Gastrocnemius medialis (tissue), 4 donors: ENCODE measurements at regions not wholly inside any gene's neighbourhood (a gene's known extent, or its start where the extent isn't known, plus 50 kb on each side); places are given as distances from the start of the nearest gene placed in this dataset.

Experiments
- ATAC-seq, 2 donors: fragments of 150-250 bp; one replicate each; pipeline ENCODE4 v1.9.1; 2016
- DNase-seq, 2 donors: peaks; one replicate each; pipeline ENCODE4 v3.0.0-alpha.2; 2019
- H3K27ac ChIP-seq, 4 donors: fragments of 200-600 bp; sonication (generic); 1 replicate in 1 of 4; 2 replicates in 3 of 4; pipeline ENCODE4 v1.5.1; 2016 to 2018; ENCODE audit warnings: mild to moderate bottlenecking in 2 of 4, moderate library complexity in 1 of 4
- H3K27me3 ChIP-seq, 3 donors: fragments of 200-600 bp; sonication (generic) in 2 of 3; 1 replicate in 1 of 3; 2 replicates in 2 of 3; pipeline versions ENCODE4 v1.5.1 to v1.6.0; 2016 to 2019; ENCODE audit warnings: mild to moderate bottlenecking in 1 of 3, moderate library complexity in 1 of 3
- H3K36me3 ChIP-seq, 2 donors: fragments of 200-600 bp; sonication (generic) in 1 of 2; one replicate each; pipeline ENCODE4 v1.5.1; 2017 to 2018
- H3K4me1 ChIP-seq, 2 donors: fragments of 200-600 bp; sonication (generic) in 1 of 2; one replicate each; pipeline ENCODE4 v1.5.1; 2016 to 2017; ENCODE audit warnings: mild to moderate bottlenecking in 2 of 2
- H3K4me3 ChIP-seq, 4 donors: fragments of 200-600 bp; sonication (generic) in 3 of 4; 1 replicate in 1 of 4; 2 replicates in 3 of 4; pipeline ENCODE4 v1.5.1; 2016 to 2019; ENCODE audit warnings: mild to moderate bottlenecking in 2 of 4
- H3K9me3 ChIP-seq, 3 donors: fragments of 200-600 bp; sonication (generic) in 2 of 3; 1 replicate in 1 of 3; 2 replicates in 2 of 3; pipeline ENCODE4 v1.5.1; 2016 to 2019
- CTCF ChIP-seq, 5 experiments: fragments of 450-650 bp in 3 of 5; fragments of 200-600 bp in 2 of 5; sonication (generic) in 2 of 5; IDR thresholded peaks in 4 of 5; conservative IDR thresholded peaks in 1 of 5; 1 replicate in 4 of 5; 2 replicates in 1 of 5; pipeline ENCODE4 v1.5.1; 2016 to 2019; ENCODE audit warnings: antibody characterized with exemption in 5 of 5, mild to moderate bottlenecking in 3 of 5, moderate library complexity in 3 of 5
- POLR2A ChIP-seq, 2 donors: fragments of 450-650 bp; IDR thresholded peaks; one replicate each; pipeline ENCODE4 v1.6.1; 2017; ENCODE audit warnings: antibody characterized with exemption in 2 of 2, mild to moderate bottlenecking in 2 of 2, moderate library complexity in 2 of 2
- in situ Hi-C, 4 donors: fragments of 200-750 bp; cut with MboI; loops; one replicate each; pipeline versions ENCODE4 v1.15.0 to v1.8.0; 2017; ENCODE audit warnings: low sequenced_read_pairs in 4 of 4
- intact Hi-C: fragments of 100-400 bp; cut with DNase I; formaldehyde crosslinking; loops from one replicate; pipeline ENCODE4 v1.15.1; 2023; ENCODE audit warnings: low total_unique reads

- no peaks in the 10 kb centered on the region for H3K4me1 ChIP-seq
- TF ChIP-seq POLR2A (IDR thresholded peaks at IDR 0.05) (no peak), CTCF (IDR thresholded peaks at IDR 0.05 in 4 of 5, conservative IDR thresholded peaks at IDR 0.05 in 1 of 5) (no peak)
- H3K27ac ChIP-seq, result no peak overlapping the region
- intact Hi-C loops (no loop called here), in situ Hi-C loops (no loop called here)
- H3K27me3 ChIP-seq, result no peaks in the 10 kb centered on the region
- ATAC-seq (no peak), DNase-seq (no peak)
- H3K36me3 ChIP-seq, result no peaks in the 10 kb centered on the region
- H3K9me3 ChIP-seq, result no peaks in the 10 kb centered on the region
- no peak overlapping the region for H3K4me3 ChIP-seq
Observed at GRCh38 chr13:100922599-100922998, 248.0 kb upstream of the TMTC4 start.

GRCh38 chr13:100921139-100921538 lies 246.5 kb upstream of the TMTC4 start:
- TF ChIP-seq CTCF (IDR thresholded peaks at IDR 0.05 in 4 of 5, conservative IDR thresholded peaks at IDR 0.05 in 1 of 5), result no peak
- TF ChIP-seq POLR2A (IDR thresholded peaks at IDR 0.05), result no peak
- Histone ChIP-seq H3K27me3 (no peaks in the 10 kb centered on the region), H3K9me3 (no peaks in the 10 kb centered on the region), H3K27ac (no peak overlapping the region), H3K4me3 (no peak overlapping the region), H3K36me3 (no peaks in the 10 kb centered on the region), H3K4me1 (no peaks in the 10 kb centered on the region)
- in situ Hi-C loops, result no loop called here
- intact Hi-C loops, result no loop called here
- ATAC-seq, result no peak
- no peak for DNase-seq

- H3K27ac ChIP-seq, result no peak overlapping the region
- no peak overlapping the region for H3K4me3 ChIP-seq
- no peak for DNase-seq
- H3K36me3 ChIP-seq, result no peaks in the 10 kb centered on the region
- no peaks in the 10 kb centered on the region for H3K4me1 ChIP-seq
- in situ Hi-C loops, result no loop called here
- H3K9me3 ChIP-seq, result no peaks in the 10 kb centered on the region
- intact Hi-C loops, result no loop called here
- ATAC-seq, result no peak
- H3K27me3 ChIP-seq, result no peaks in the 10 kb centered on the region
- no peak for TF ChIP-seq POLR2A (IDR thresholded peaks at IDR 0.05)
- TF ChIP-seq CTCF (IDR thresholded peaks at IDR 0.05 in 4 of 5, conservative IDR thresholded peaks at IDR 0.05 in 1 of 5), result no peak
Observed at GRCh38 chr13:100917011-100917410, 242.4 kb upstream of the TMTC4 start.

GRCh38 chr13:100913143-100913542 lies 238.5 kb upstream of the TMTC4 start:
- no peaks in the 10 kb centered on the region for H3K36me3 ChIP-seq

More at GRCh38 chr13:100913143-100913542, 238.5 kb upstream of the TMTC4 start:
- ATAC-seq, result no peak
- Histone ChIP-seq H3K4me3 (no peak overlapping the region), H3K27ac (no peak overlapping the region), H3K27me3 (no peaks in the 10 kb centered on the region), H3K9me3 (no peaks in the 10 kb centered on the region), H3K4me1 (no peaks in the 10 kb centered on the region)
- intact Hi-C loops, result no loop called here
- DNase-seq, result no peak
- in situ Hi-C loops, result no loop called here
- TF ChIP-seq CTCF (IDR thresholded peaks at IDR 0.05 in 4 of 5, conservative IDR thresholded peaks at IDR 0.05 in 1 of 5) (no peak), POLR2A (IDR thresholded peaks at IDR 0.05) (no peak)
